HCT116 (cell line): ENCODE measurements at regions not wholly inside any gene's neighbourhood (a gene's known extent, or its start where the extent isn't known, plus 50 kb on each side); places are given as distances from the start of the nearest gene placed in this dataset.

ENCODE experiments used
- ATAC-seq: fragments of 200-7000 bp; cut with Tn5 transposase; 2 replicates; pipeline ENCODE4 v1.9.1; 2020; ENCODE audit warnings: mild to moderate bottlenecking, moderate library complexity
- BruUV-seq: library from RNA; stranded (reverse); fragments of 400-500 nt; replicated peaks from 2 replicates; lab custom pipeline; 2021; lab: Mats Ljungman, UMichigan
- CTCF ChIA-PET: fragments of 300-600 bp; sonication (Branson Sonifier 250); formaldehyde crosslinking; loops from one replicate; lab custom pipeline; 2021; ENCODE audit warnings: antibody characterized with exemption; lab: Charles Lee
- POLR2A ChIA-PET: fragments of 300-600, 350-600 bp; sonication (Branson Sonifier 250); formaldehyde crosslinking; loops from one replicate; lab custom pipeline; 2021; ENCODE audit warnings: antibody characterized with exemption; lab: Charles Lee
- RAD21 ChIA-PET, 2 experiments: fragments of 300-600 bp; sonication (Branson Sonifier 250); formaldehyde crosslinking; loops; one replicate each; lab custom pipeline; 2023; ENCODE audit warnings: low total read pairs in 2 of 2; ENCODE audit not compliant: uncharacterized antibody in 2 of 2, unreplicated experiment in 2 of 2, low non-redundant PET in 1 of 2; lab: Charles Lee
- DNase-seq: peaks from one replicate; pipeline ENCODE4 v3.0.0-alpha.2; 2010; ENCODE audit warnings: low read depth, low spot score
- H2AFZ ChIP-seq: fragments of 200-600 bp; shearing (Covaris generic), sonication (generic); 2 replicates; pipeline ENCODE4 v1.6.1; 2017; ENCODE audit warnings: low read depth, mixed run types, mixed read lengths, antibody characterized with exemption, low read length; ENCODE audit not compliant: poor library complexity, severe bottlenecking
- H3K27ac ChIP-seq: 2 replicates; pipeline ENCODE4 v1.5.1; 2012; ENCODE audit warnings: low read depth, low read length
- H3K27me3 ChIP-seq: fragments of 200-600 bp; sonication (generic); 2 replicates; pipeline ENCODE4 v1.6.1; 2016; ENCODE audit warnings: mixed run types, low read length, mixed read lengths; ENCODE audit not compliant: insufficient read depth
- H3K36me3 ChIP-seq, 2 experiments: fragments of 200-500 bp in 1 of 2; fragments of 200-600 bp in 1 of 2; sonication (Bioruptor generic) in 1 of 2; sonication (generic) in 1 of 2; 2 replicates each; pipeline versions ENCODE4 v1.5.1 to v1.6.1; 2014 to 2016; ENCODE audit warnings: low read length in 2 of 2, inconsistent platforms in 1 of 2, mixed read lengths in 1 of 2, mixed run types in 1 of 2; ENCODE audit not compliant: insufficient read depth in 2 of 2, control insufficient read depth in 1 of 2
- H3K4me1 ChIP-seq, 2 experiments: fragments of 200-600 bp in 1 of 2; sonication (generic) in 1 of 2; 2 replicates each; pipeline versions ENCODE4 v1.5.1 to v1.6.1; 2012 to 2017; ENCODE audit warnings: low read length in 2 of 2, inconsistent platforms in 1 of 2, mild to moderate bottlenecking in 1 of 2, mixed read lengths in 1 of 2, mixed run types in 1 of 2, moderate library complexity in 1 of 2; ENCODE audit not compliant: insufficient read depth in 2 of 2, control insufficient read depth in 1 of 2
- H3K4me2 ChIP-seq: fragments of 200-600 bp; sonication (generic); 2 replicates; pipeline ENCODE4 v1.6.1; 2017; ENCODE audit warnings: mixed run types, low read length, mixed read lengths
- H3K4me3 ChIP-seq, 2 experiments: fragments of 200-600 bp in 1 of 2; sonication (generic) in 1 of 2; replicated peaks in 1 of 2; 2 replicates each; pipeline ENCODE4 v1.5.1; 2011 to 2016; ENCODE audit warnings: low read length in 2 of 2, control low read depth in 1 of 2, low read depth in 1 of 2, mild to moderate bottlenecking in 1 of 2, mixed read lengths in 1 of 2, mixed run types in 1 of 2
- H3K79me2 ChIP-seq: fragments of 200-600 bp; sonication (generic); 2 replicates; pipeline ENCODE4 v1.6.1; 2017; ENCODE audit warnings: mild to moderate bottlenecking, mixed run types, low read length, moderate library complexity, mixed read lengths; ENCODE audit not compliant: insufficient read depth
- H3K9ac ChIP-seq: fragments of 200-600 bp; sonication (generic); 2 replicates; pipeline ENCODE4 v1.6.1; 2016; ENCODE audit warnings: low read length, mixed read lengths
- H3K9me2 ChIP-seq: fragments of 200-600 bp; sonication (generic), shearing (Covaris generic); 2 replicates; pipeline ENCODE4 v1.6.1; 2017; ENCODE audit warnings: mixed run types, mild to moderate bottlenecking, moderate library complexity; ENCODE audit not compliant: insufficient read depth
- H3K9me3 ChIP-seq, 2 experiments: fragments of 200-500 bp in 1 of 2; fragments of 200-600 bp in 1 of 2; sonication (Bioruptor generic) in 1 of 2; sonication (generic) in 1 of 2; 2 replicates each; pipeline ENCODE4 v1.6.1; 2014 to 2017; ENCODE audit warnings: low read length in 2 of 2, mixed read lengths in 2 of 2, inconsistent platforms in 1 of 2, low read depth in 1 of 2, mild to moderate bottlenecking in 1 of 2, mixed run types in 1 of 2, moderate library complexity in 1 of 2; ENCODE audit not compliant: control insufficient read depth in 1 of 2, insufficient read depth in 1 of 2
- H4K20me1 ChIP-seq: fragments of 200-600 bp; sonication (generic), shearing (Covaris generic); 2 replicates; pipeline ENCODE4 v1.6.1; 2017; ENCODE audit warnings: mixed run types, mild to moderate bottlenecking, moderate library complexity; ENCODE audit not compliant: insufficient read depth
- CTCF ChIP-seq, 3 experiments: fragments of 200-600 bp in 1 of 3; sonication (generic) in 1 of 3; IDR thresholded peaks in 2 of 3; conservative IDR thresholded peaks in 1 of 3; 2 replicates each; pipeline ENCODE4 v1.5.1; 2012 to 2017; ENCODE audit warnings: low read depth in 2 of 3, low read length in 2 of 3, antibody characterized with exemption in 1 of 3, borderline replicate concordance in 1 of 3, control low read depth in 1 of 3, mild to moderate bottlenecking in 1 of 3, mixed read lengths in 1 of 3, mixed run types in 1 of 3, moderate library complexity in 1 of 3; ENCODE audit not compliant: insufficient read depth in 1 of 3
- ELF1 ChIP-seq: IDR thresholded peaks from 2 replicates; pipeline ENCODE4 v1.6.1; 2012; ENCODE audit warnings: low read depth, borderline replicate concordance
- EZH2 ChIP-seq: fragments of 200-600 bp; sonication (generic); IDR thresholded peaks from 2 replicates; pipeline ENCODE4 v1.6.1; 2017; ENCODE audit warnings: antibody characterized with exemption, mixed run types
- EZH2phosphoT487 ChIP-seq: fragments of 200-600 bp; IDR thresholded peaks from 2 replicates; pipeline ENCODE4 v1.6.1; 2018; ENCODE audit warnings: antibody characterized with exemption, borderline replicate concordance
- MAX ChIP-seq: IDR thresholded peaks from 2 replicates; pipeline ENCODE4 v1.6.1; 2012
- POLR2AphosphoS5 ChIP-seq: IDR thresholded peaks from 2 replicates; pipeline ENCODE4 v1.6.1; 2011; ENCODE audit warnings: mild to moderate bottlenecking, low read depth, low read length, moderate library complexity
- SIN3A ChIP-seq: IDR thresholded peaks from 2 replicates; pipeline ENCODE4 v1.6.1; 2012; ENCODE audit warnings: low read depth
- SRF ChIP-seq: IDR thresholded peaks from 2 replicates; pipeline ENCODE4 v1.6.1; 2012; ENCODE audit warnings: low read depth
- TCF7L2 ChIP-seq: IDR thresholded peaks from 2 replicates; pipeline ENCODE4 v1.7.0; 2011; ENCODE audit warnings: borderline replicate concordance, inconsistent platforms; ENCODE audit not compliant: insufficient read depth, insufficient read length; ENCODE audit errors: extremely low read depth
- ZFX ChIP-seq: fragments of 450-650 bp; IDR thresholded peaks from 2 replicates; pipeline ENCODE4 v1.6.1; 2017
- intact Hi-C: fragments of 100-400 bp; cut with micrococcal nuclease; formaldehyde crosslinking; loops from 2 replicates; pipeline ENCODE4 v1.10.0; 2022

- no peaks in the 10 kb centered on the region for H3K27me3 ChIP-seq
- H3K9ac ChIP-seq: no peak overlapping the region
- H3K4me3 ChIP-seq: no peak overlapping the region
- ATAC-seq (no peak), DNase-seq (no peak)
- H2AFZ ChIP-seq: no peak overlapping the region
- no peaks in the 10 kb centered on the region for H3K79me2 ChIP-seq
- no TSS peak for BruUV-seq
- no peak overlapping the region for H3K27ac ChIP-seq
- H3K9me2 ChIP-seq: no peaks in the 10 kb centered on the region
- intact Hi-C loops: no loop called here
- H4K20me1 ChIP-seq: no peaks in the 10 kb centered on the region
- no peak for TF ChIP-seq CTCF (IDR thresholded peaks at IDR 0.05 in 2 of 3, conservative IDR thresholded peaks at IDR 0.05 in 1 of 3; ENCODE audit: borderline replicate concordance in 1 of 3, insufficient read depth in 1 of 3, low read depth in 2 of 3, low read length in 2 of 3)
- no peak for TF ChIP-seq ZFX
- TF ChIP-seq EZH2: no peak
- no peak for TF ChIP-seq SRF
- no peak for TF ChIP-seq MAX
- TF ChIP-seq EZH2phosphoT487: no peak
- no peak for TF ChIP-seq TCF7L2
- no peak for TF ChIP-seq ELF1
- TF ChIP-seq POLR2AphosphoS5: no peak
- TF ChIP-seq SIN3A: no peak
- H3K9me3 ChIP-seq: peaks cover 0 to 2% of the 10 kb centered on the region in 2 experiments; a peak in 2 of 4 replicates
- CTCF ChIA-PET: no interaction called here
- POLR2A ChIA-PET: no interaction called here
- H3K36me3 ChIP-seq: no peaks in the 10 kb centered on the region
- no peak overlapping the region for H3K4me2 ChIP-seq
- RAD21 ChIA-PET: no interaction called here
- H3K4me1 ChIP-seq: no peaks in the 10 kb centered on the region
Measured at GRCh38 chr9:13734601-13735000, 455.1 kb upstream of the MPDZ start.
